ENCODE measurements at regions not wholly inside any gene's neighbourhood (a gene's known extent, or its start where the extent isn't known, plus 50 kb on each side); places are given as distances from the start of the nearest gene placed in this dataset.

- no peak for DNase-seq
- Histone ChIP-seq H3K27ac (no peak overlapping the region), H3K9me3 (replicated peaks in 1 of 3) (no peaks in the 10 kb centered on the region), H3K4me3 (no peak overlapping the region), H3K36me3 (replicated peaks in 1 of 2) (no peaks in the 10 kb centered on the region), H3K27me3 (no peaks in the 10 kb centered on the region), H3K4me1 (replicated peaks in 1 of 2) (no peaks in the 10 kb centered on the region)
- WGBS, 4 donors: 53 to 87% (median 81%) methylated on average over 1 of the region's 1 CpG
- TF ChIP-seq POLR2A (IDR thresholded peaks at IDR 0.05) (no peak), CTCF (IDR thresholded peaks at IDR 0.05) (no peak)
- intact Hi-C loops (cut with DNase I): no loop called here
These were observed 318.6 kb downstream of the HNRNPD start for GRCh38 chr4:82055156-82055555.

GRCh38 chr4:82053396-82053795, 320.4 kb downstream of the HNRNPD start:
- Histone ChIP-seq H3K4me3 (no peak overlapping the region), H3K9me3 (replicated peaks in 1 of 3) (no peaks in the 10 kb centered on the region), H3K27ac (no peak overlapping the region), H3K4me1 (replicated peaks in 1 of 2) (no peaks in the 10 kb centered on the region), H3K27me3 (no peaks in the 10 kb centered on the region), H3K36me3 (replicated peaks in 1 of 2) (no peaks in the 10 kb centered on the region)
- 59 to 69% (median 64%) methylated on average over 2 of the region's 2 CpGs for WGBS, 4 donors
- DNase-seq: no peak
- no peak for TF ChIP-seq CTCF (IDR thresholded peaks at IDR 0.05)
- no peak for TF ChIP-seq POLR2A (IDR thresholded peaks at IDR 0.05)
- intact Hi-C loops (cut with DNase I): no loop called here

GRCh38 chr4:82050796-82051195, 323.0 kb downstream of the HNRNPD start:
- H3K36me3 ChIP-seq (replicated peaks in 1 of 2): no peaks in the 10 kb centered on the region
- TF ChIP-seq CTCF (IDR thresholded peaks at IDR 0.05): no peak
- TF ChIP-seq POLR2A (IDR thresholded peaks at IDR 0.05): no peak
- no peak overlapping the region for H3K4me3 ChIP-seq
- intact Hi-C loops (cut with DNase I): no loop called here
- no peaks in the 10 kb centered on the region for H3K4me1 ChIP-seq (replicated peaks in 1 of 2)
- H3K27ac ChIP-seq: no peak overlapping the region
- DNase-seq: no peak
- H3K9me3 ChIP-seq (replicated peaks in 1 of 3): no peaks in the 10 kb centered on the region
- WGBS, 4 donors: 58 to 73% (median 66%) methylated on average over 2 of the region's 2 CpGs
- peaks cover 4% of the 10 kb centered on the region for H3K27me3 ChIP-seq

GRCh38 chr4:82049294-82049693, 324.5 kb downstream of the HNRNPD start:
- WGBS, 4 donors: 38 to 56% (median 48%) methylated on average over 1 of the region's 1 CpG
- Histone ChIP-seq H3K4me1 (replicated peaks in 1 of 2) (peaks cover 0 to 7% of the 10 kb centered on the region in 2 donors), H3K36me3 (replicated peaks in 1 of 2) (no peaks in the 10 kb centered on the region), H3K9me3 (replicated peaks in 1 of 3) (no peaks in the 10 kb centered on the region), H3K27me3 (peaks cover 4% of the 10 kb centered on the region), H3K27ac (no peak overlapping the region), H3K4me3 (no peak overlapping the region)
- intact Hi-C loops (cut with DNase I): no loop called here
- TF ChIP-seq CTCF (IDR thresholded peaks at IDR 0.05): no peak
- TF ChIP-seq POLR2A (IDR thresholded peaks at IDR 0.05): no peak
- no peak for DNase-seq
